ENCODE measurements at regions not wholly inside any gene's neighbourhood (a gene's known extent, or its start where the extent isn't known, plus 50 kb on each side); places are given as distances from the start of the nearest gene placed in this dataset.

DNA sequence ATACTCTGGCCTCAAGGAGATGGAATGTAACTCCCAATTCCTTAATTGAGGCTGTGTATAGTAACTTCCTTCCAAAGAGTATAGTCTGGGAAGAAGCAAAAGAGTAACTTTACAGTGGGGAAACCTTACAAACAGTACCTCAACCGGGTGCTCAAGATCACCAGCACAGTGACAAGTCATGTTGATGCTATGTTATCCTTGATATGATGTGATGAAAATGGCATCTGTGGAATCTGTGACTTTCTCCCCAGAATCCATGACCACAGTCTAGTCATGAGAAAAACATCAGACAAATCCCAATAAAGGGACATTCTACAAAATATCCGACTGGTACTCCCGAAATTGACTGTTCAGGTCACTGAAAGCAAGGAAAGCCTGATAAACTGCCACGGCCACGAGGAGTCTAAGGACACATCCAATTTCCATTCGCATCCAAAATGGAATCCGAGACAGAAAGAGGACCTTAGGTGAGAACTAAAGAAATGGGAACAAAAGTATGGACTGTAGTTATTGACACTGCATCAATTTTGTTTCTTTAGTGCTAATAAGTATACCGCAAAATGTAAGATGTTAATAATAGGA lies 97.3 kb upstream of the FRMD6 start:
- Histone ChIP-seq H3K4me2 (ENCODE audit: low read depth, low read length) (no peak overlapping the region), H3K9me3 (ENCODE audit: low read length) (no peaks in the 10 kb centered on the region), H3K27me3 (ENCODE audit: control insufficient read depth in 1 of 2, insufficient read depth in 2 of 2, low read length in 2 of 2) (0 out of 5 replicates have a peak, but pooled peaks cover 0 to 5% of the 10 kb centered on the region in 2 experiments), H3K79me2 (ENCODE audit: insufficient read depth, low read length) (no peaks in the 10 kb centered on the region), H4K20me1 (ENCODE audit: insufficient read depth, low read length) (no peaks in the 10 kb centered on the region), H3K4me3 (replicated peaks in 1 of 3; ENCODE audit: insufficient read depth in 1 of 3, low read depth in 2 of 3, low read length in 3 of 3) (no peak overlapping the region), H2AFZ (ENCODE audit: low read length) (no peak overlapping the region), H3K4me1 (ENCODE audit: insufficient read depth, low read length) (no peaks in the 10 kb centered on the region), H3K27ac (ENCODE audit: extremely low read length, insufficient read depth, low read length) (no peak overlapping the region), H3K36me3 (replicated peaks in 1 of 2; ENCODE audit: control insufficient read depth in 1 of 2, insufficient read depth in 2 of 2, low read length in 2 of 2) (no peaks in the 10 kb centered on the region), H3K9ac (ENCODE audit: insufficient read depth, low read depth, low read length) (no peak overlapping the region)
- intact Hi-C loops (cut with micrococcal nuclease; ENCODE audit: unreplicated experiment) (loop anchor here (2.0 kb wide), 1 partner anchor 226 kb away; no protein-coding TSS in a partner anchor), in situ Hi-C loops (cut with HindIII; ENCODE audit: extremely low pct_ligation_motif_present, low pct_unique_long_range_greater_than_20kb) (loop anchor here (10.0 kb wide), 1 partner anchor 220 kb away; no protein-coding TSS in a partner anchor)
- ChIA-PET CTCF (ENCODE audit: low intra/inter-chr PET ratio, low total read pairs) (interaction anchor here (0.7 to 1.2 kb wide), 2 partner anchors 223 to 225 kb away, joined by 3 read pairs; no protein-coding TSS in a partner anchor), POLR2A (no interaction called here)
- TF ChIP-seq, protein P1, sequence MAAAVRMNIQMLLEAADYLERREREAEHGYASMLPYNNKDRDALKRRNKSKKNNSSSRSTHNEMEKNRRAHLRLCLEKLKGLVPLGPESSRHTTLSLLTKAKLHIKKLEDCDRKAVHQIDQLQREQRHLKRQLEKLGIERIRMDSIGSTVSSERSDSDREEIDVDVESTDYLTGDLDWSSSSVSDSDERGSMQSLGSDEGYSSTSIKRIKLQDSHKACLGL (CRISPR knock-in tag; IDR thresholded peaks at IDR 0.05), result no peak
- TF ChIP-seq, protein P2, sequence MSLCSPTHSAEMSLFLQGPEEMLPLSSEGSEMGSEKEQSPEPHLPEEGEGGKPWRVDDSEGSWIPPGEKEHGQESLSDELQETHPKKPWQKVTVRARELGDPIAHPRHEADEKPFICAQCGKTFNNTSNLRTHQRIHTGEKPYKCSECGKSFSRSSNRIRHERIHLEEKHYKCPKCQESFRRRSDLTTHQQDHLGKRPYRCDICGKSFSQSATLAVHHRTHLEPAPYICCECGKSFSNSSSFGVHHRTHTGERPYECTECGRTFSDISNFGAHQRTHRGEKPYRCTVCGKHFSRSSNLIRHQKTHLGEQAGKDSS (CRISPR knock-in tag; IDR thresholded peaks at IDR 0.05; ENCODE audit: borderline replicate concordance, low read depth), result no peak
- TF ChIP-seq ZNF446 (CRISPR knock-in tag; IDR thresholded peaks at IDR 0.05), result no peak
- TF ChIP-seq, protein P3, sequence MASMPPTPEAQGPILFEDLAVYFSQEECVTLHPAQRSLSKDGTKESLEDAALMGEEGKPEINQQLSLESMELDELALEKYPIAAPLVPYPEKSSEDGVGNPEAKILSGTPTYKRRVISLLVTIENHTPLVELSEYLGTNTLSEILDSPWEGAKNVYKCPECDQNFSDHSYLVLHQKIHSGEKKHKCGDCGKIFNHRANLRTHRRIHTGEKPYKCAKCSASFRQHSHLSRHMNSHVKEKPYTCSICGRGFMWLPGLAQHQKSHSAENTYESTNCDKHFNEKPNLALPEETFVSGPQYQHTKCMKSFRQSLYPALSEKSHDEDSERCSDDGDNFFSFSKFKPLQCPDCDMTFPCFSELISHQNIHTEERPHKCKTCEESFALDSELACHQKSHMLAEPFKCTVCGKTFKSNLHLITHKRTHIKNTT (CRISPR knock-in tag; IDR thresholded peaks at IDR 0.05), result no peak
- no peak for TF ChIP-seq HMG20A (CRISPR knock-in tag; IDR thresholded peaks at IDR 0.05; ENCODE audit: borderline replicate concordance)
- TF ChIP-seq, protein P4, sequence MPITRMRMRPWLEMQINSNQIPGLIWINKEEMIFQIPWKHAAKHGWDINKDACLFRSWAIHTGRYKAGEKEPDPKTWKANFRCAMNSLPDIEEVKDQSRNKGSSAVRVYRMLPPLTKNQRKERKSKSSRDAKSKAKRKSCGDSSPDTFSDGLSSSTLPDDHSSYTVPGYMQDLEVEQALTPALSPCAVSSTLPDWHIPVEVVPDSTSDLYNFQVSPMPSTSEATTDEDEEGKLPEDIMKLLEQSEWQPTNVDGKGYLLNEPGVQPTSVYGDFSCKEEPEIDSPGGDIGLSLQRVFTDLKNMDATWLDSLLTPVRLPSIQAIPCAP (CRISPR knock-in tag; IDR thresholded peaks at IDR 0.05; ENCODE audit: low read depth), result no peak
- no peak for TF ChIP-seq ZNF496 (CRISPR knock-in tag; IDR thresholded peaks at IDR 0.05; ENCODE audit: insufficient replicate concordance)
- TF ChIP-seq ELF1 (CRISPR knock-in tag; IDR thresholded peaks at IDR 0.05), result no peak
- TF ChIP-seq HES4 (CRISPR knock-in tag; IDR thresholded peaks at IDR 0.05; ENCODE audit: borderline replicate concordance), result no peak
- no peak for TF ChIP-seq SETDB1 (CRISPR knock-in tag; IDR thresholded peaks at IDR 0.05; ENCODE audit: borderline replicate concordance)
- TF ChIP-seq, protein P5, sequence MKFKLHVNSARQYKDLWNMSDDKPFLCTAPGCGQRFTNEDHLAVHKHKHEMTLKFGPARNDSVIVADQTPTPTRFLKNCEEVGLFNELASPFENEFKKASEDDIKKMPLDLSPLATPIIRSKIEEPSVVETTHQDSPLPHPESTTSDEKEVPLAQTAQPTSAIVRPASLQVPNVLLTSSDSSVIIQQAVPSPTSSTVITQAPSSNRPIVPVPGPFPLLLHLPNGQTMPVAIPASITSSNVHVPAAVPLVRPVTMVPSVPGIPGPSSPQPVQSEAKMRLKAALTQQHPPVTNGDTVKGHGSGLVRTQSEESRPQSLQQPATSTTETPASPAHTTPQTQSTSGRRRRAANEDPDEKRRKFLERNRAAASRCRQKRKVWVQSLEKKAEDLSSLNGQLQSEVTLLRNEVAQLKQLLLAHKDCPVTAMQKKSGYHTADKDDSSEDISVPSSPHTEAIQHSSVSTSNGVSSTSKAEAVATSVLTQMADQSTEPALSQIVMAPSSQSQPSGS (CRISPR knock-in tag; IDR thresholded peaks at IDR 0.05), result no peak
- no peak for TF ChIP-seq NR1H2 (CRISPR knock-in tag; IDR thresholded peaks at IDR 0.05; ENCODE audit: borderline replicate concordance, low read depth)
- no peak for TF ChIP-seq RXRA (CRISPR knock-in tag; IDR thresholded peaks at IDR 0.05)
- no peak for TF ChIP-seq MIER3 (CRISPR knock-in tag; IDR thresholded peaks at IDR 0.05; ENCODE audit: borderline replicate concordance)
- no peak for FAIRE-seq
- DNase-seq (ENCODE audit: low spot score), result no peak
- ATAC-seq, result no peak
- BruUV-seq (replicated peaks), result no TSS peak
- 23% methylated on average over 8 of the region's 8 CpGs for WGBS (ENCODE audit: low lambda C conversion rate)

All from HepG2 (cell line).